HEK293 (cell line): ENCODE measurements at regions not wholly inside any gene's neighbourhood (a gene's known extent, or its start where the extent isn't known, plus 50 kb on each side); places are given as distances from the start of the nearest gene placed in this dataset.

Experiments used
- CTCF ChIA-PET: fragments of 350-600 bp; formaldehyde crosslinking; extraction: SDS; loops from one replicate; lab custom pipeline; 2021; ENCODE audit warnings: antibody characterized with exemption; lab: Yijun Ruan, JAX
- POLR2A ChIA-PET: fragments of 300-600 bp; formaldehyde crosslinking; extraction: SDS; loops from one replicate; lab custom pipeline; 2020; ENCODE audit warnings: antibody characterized with exemption, inconsistent platforms; lab: Yijun Ruan, JAX
- H3K27ac ChIP-seq: fragments of 200-500 bp; sonication (Bioruptor generic); 2 replicates; pipeline ENCODE4 v1.5.1; 2014; ENCODE audit warnings: low read depth, low read length, control low read depth, inconsistent platforms; ENCODE audit errors: extremely low read depth
- H3K36me3 ChIP-seq, 2 experiments: fragments of 200-500 bp in 1 of 2; sonication (Bioruptor generic) in 1 of 2; 1 replicate in 1 of 2; 2 replicates in 1 of 2; pipeline ENCODE4 v1.5.1; 2014 to 2017; ENCODE audit warnings: inconsistent platforms in 2 of 2, low read length in 2 of 2; ENCODE audit not compliant: control insufficient read depth in 2 of 2, insufficient read depth in 1 of 2
- H3K4me1 ChIP-seq: fragments of 200-500 bp; sonication (Bioruptor generic); 2 replicates; pipeline ENCODE4 v1.5.1; 2014; ENCODE audit warnings: mild to moderate bottlenecking, low read length, inconsistent platforms; ENCODE audit not compliant: control insufficient read depth, insufficient read depth
- H3K4me3 ChIP-seq: 2 replicates; pipeline ENCODE4 v1.5.1; 2011; ENCODE audit warnings: low read depth, mild to moderate bottlenecking, control low read depth, low read length, moderate library complexity
- H3K9me3 ChIP-seq: fragments of 200-500 bp; sonication (Bioruptor generic); 2 replicates; pipeline ENCODE4 v1.5.1; 2014; ENCODE audit warnings: low read depth, low read length, inconsistent platforms; ENCODE audit not compliant: control insufficient read depth, insufficient read depth
- KLF16 ChIP-seq: fragments of 450-650 bp; formaldehyde crosslinking; IDR thresholded peaks from 2 replicates; pipeline ENCODE4 v1.5.1; 2017; ENCODE audit warnings: missing biosample characterization, missing genetic modification characterization
- KLF17 ChIP-seq: fragments of 450-650 bp; formaldehyde crosslinking; IDR thresholded peaks from 2 replicates; pipeline ENCODE4 v1.5.1; 2016; ENCODE audit warnings: missing biosample characterization, missing genetic modification characterization
- PRDM6 ChIP-seq: fragments of 450-650 bp; formaldehyde crosslinking; IDR thresholded peaks from 2 replicates; pipeline ENCODE4 v1.5.1; 2017; ENCODE audit warnings: missing biosample characterization, missing genetic modification characterization
- REPIN1 ChIP-seq: fragments of 450-650 bp; formaldehyde crosslinking; IDR thresholded peaks from 2 replicates; pipeline ENCODE4 v1.5.1; 2017; ENCODE audit warnings: missing biosample characterization, missing genetic modification characterization, low read depth
- SCRT2 ChIP-seq: fragments of 450-650 bp; formaldehyde crosslinking; IDR thresholded peaks from 2 replicates; pipeline ENCODE4 v1.5.1; 2016; ENCODE audit warnings: missing biosample characterization, missing genetic modification characterization
- TSHZ1 ChIP-seq: fragments of 450-650 bp; formaldehyde crosslinking; IDR thresholded peaks from 2 replicates; pipeline ENCODE4 v1.5.1; 2016; ENCODE audit warnings: missing biosample characterization, missing genetic modification characterization, borderline replicate concordance
- ZBTB1 ChIP-seq: fragments of 450-650 bp; formaldehyde crosslinking; IDR thresholded peaks from 2 replicates; pipeline ENCODE4 v1.5.1; 2016; ENCODE audit warnings: missing biosample characterization, missing genetic modification characterization
- ZBTB11 ChIP-seq: fragments of 450-650 bp; formaldehyde crosslinking; conservative IDR thresholded peaks from 2 replicates; pipeline ENCODE4 v1.5.1; 2016; ENCODE audit warnings: low read depth, missing biosample characterization, missing genetic modification characterization
- ZNF114 ChIP-seq: fragments of 450-650 bp; formaldehyde crosslinking; IDR thresholded peaks from 2 replicates; pipeline ENCODE4 v1.5.0; 2017; ENCODE audit warnings: missing biosample characterization, missing genetic modification characterization
- ZNF426 ChIP-seq: fragments of 450-650 bp; formaldehyde crosslinking; IDR thresholded peaks from 2 replicates; pipeline ENCODE4 v1.5.1; 2017; ENCODE audit warnings: missing biosample characterization, missing genetic modification characterization, mild to moderate bottlenecking, inconsistent platforms, moderate library complexity
- ZNF48 ChIP-seq: fragments of 450-650 bp; formaldehyde crosslinking; IDR thresholded peaks from 2 replicates; pipeline ENCODE4 v1.5.1; 2016; ENCODE audit warnings: missing biosample characterization, missing genetic modification characterization
- ZNF654 ChIP-seq: fragments of 450-650 bp; formaldehyde crosslinking; IDR thresholded peaks from 2 replicates; pipeline ENCODE4 v1.5.1; 2016; ENCODE audit warnings: low read depth, missing biosample characterization, missing genetic modification characterization
- ZNF660 ChIP-seq: fragments of 450-650 bp; IDR thresholded peaks from 2 replicates; pipeline ENCODE4 v1.5.1; 2018; ENCODE audit warnings: missing biosample characterization, mild to moderate bottlenecking, missing genetic modification characterization
- ZNF670 ChIP-seq: fragments of 450-650 bp; formaldehyde crosslinking; IDR thresholded peaks from 2 replicates; pipeline ENCODE4 v1.5.1; 2016; ENCODE audit warnings: missing biosample characterization, missing genetic modification characterization, low read depth
- ZNF704 ChIP-seq: fragments of 450-650 bp; formaldehyde crosslinking; IDR thresholded peaks from 2 replicates; pipeline ENCODE4 v1.5.1; 2016; ENCODE audit warnings: missing biosample characterization, missing genetic modification characterization
- ZSCAN5A ChIP-seq: fragments of 450-650 bp; formaldehyde crosslinking; IDR thresholded peaks from 2 replicates; pipeline ENCODE4 v1.5.1; 2016; ENCODE audit warnings: missing biosample characterization, missing genetic modification characterization
- TF ChIP-seq, protein P1 (sequence below): fragments of 450-650 bp; formaldehyde crosslinking; IDR thresholded peaks from 2 replicates; pipeline ENCODE4 v1.5.1; 2017; ENCODE audit warnings: missing biosample characterization, mild to moderate bottlenecking, missing genetic modification characterization, moderate library complexity

GRCh38 chr12:74322792-74323191, 214.8 kb upstream of the ATXN7L3B start (continued):
- TF ChIP-seq TSHZ1 (no peak), ZNF704 (tag by site-specific recombination) (no peak), ZNF114 (tag by site-specific recombination) (no peak)

DNA sequence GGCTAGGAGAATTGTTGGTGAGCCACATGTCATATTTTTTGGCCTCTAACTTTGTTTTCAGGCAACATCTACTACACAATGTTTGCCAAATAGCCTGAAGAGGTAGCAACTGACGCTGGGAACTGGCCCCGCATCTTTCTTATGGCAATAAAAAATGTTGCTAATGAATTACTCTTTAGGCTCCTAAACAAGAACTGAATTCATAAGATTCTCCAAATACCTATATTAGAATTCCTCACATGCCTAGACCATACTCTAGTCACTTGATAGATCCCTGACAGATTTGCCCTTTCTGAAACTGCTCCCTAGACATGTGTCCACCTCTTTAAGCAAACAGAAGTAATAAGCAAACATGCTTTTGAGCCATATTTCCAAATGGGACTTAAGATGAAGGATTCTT, 209.0 kb upstream of the ATXN7L3B start:
- ChIA-PET POLR2A (no interaction called here), CTCF (no interaction called here)
- no peak for TF ChIP-seq SCRT2 (tag by site-specific recombination)
- TF ChIP-seq KLF16 (tag by site-specific recombination) = no peak
- no peak for TF ChIP-seq ZNF426 (tag by site-specific recombination)
- no peak for TF ChIP-seq ZNF654
- no peak for TF ChIP-seq ZNF48 (tag by site-specific recombination)
- no peak for TF ChIP-seq ZBTB1 (tag by site-specific recombination)
- no peak for TF ChIP-seq ZNF670 (tag by site-specific recombination)
- TF ChIP-seq PRDM6 (tag by site-specific recombination) = no peak
- TF ChIP-seq ZSCAN5A = no peak
- TF ChIP-seq ZBTB11 (tag by site-specific recombination) = no peak
- no peak for TF ChIP-seq REPIN1
- no peak for TF ChIP-seq ZNF660 (tag by site-specific recombination)
- TF ChIP-seq, protein P1, sequence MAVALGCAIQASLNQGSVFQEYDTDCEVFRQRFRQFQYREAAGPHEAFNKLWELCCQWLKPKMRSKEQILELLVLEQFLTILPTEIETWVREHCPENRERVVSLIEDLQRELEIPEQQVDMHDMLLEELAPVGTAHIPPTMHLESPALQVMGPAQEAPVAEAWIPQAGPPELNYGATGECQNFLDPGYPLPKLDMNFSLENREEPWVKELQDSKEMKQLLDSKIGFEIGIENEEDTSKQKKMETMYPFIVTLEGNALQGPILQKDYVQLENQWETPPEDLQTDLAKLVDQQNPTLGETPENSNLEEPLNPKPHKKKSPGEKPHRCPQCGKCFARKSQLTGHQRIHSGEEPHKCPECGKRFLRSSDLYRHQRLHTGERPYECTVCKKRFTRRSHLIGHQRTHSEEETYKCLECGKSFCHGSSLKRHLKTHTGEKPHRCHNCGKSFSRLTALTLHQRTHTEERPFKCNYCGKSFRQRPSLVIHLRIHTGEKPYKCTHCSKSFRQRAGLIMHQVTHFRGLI (tag by site-specific recombination) = no peak
- TF ChIP-seq KLF17 (tag by site-specific recombination) = no peak

More for the DNA sequence above, 209.0 kb upstream of the ATXN7L3B start:
- H3K27ac ChIP-seq = no peak overlapping the region
- no peaks in the 10 kb centered on the region for H3K9me3 ChIP-seq
- no peak overlapping the region for H3K4me3 ChIP-seq
- no peaks in the 10 kb centered on the region for H3K36me3 ChIP-seq
- H3K4me1 ChIP-seq = no peaks in the 10 kb centered on the region
